ENCODE measurements at regions not wholly inside any gene's neighbourhood (a gene's known extent, or its start where the extent isn't known, plus 50 kb on each side); places are given as distances from the start of the nearest gene placed in this dataset.

DNA sequence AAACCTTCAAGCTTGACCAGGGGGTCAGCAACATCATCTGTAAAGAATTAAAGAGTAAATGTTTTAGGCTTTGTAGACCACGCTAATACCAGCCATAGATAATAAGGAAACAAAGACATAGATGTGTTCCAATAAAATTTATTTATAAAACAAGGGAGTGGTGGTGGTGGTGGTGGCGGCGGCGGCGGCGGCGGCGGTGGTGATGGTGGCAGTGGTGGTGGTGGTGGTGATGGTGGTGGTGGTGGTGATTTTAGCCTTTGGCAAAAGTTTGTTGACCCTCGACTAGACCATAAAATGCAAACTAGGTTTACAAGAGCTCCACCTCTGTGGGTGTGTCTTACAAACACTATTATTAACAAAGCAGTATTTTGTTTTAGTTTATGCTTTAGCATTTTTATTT lies 222.3 kb upstream of the SPOCK3 start:
- H3K4me3 ChIP-seq (ENCODE audit: low read length): no peak overlapping the region
- no peak for DNase-seq (ENCODE audit: low read depth, low spot score)

DNA sequence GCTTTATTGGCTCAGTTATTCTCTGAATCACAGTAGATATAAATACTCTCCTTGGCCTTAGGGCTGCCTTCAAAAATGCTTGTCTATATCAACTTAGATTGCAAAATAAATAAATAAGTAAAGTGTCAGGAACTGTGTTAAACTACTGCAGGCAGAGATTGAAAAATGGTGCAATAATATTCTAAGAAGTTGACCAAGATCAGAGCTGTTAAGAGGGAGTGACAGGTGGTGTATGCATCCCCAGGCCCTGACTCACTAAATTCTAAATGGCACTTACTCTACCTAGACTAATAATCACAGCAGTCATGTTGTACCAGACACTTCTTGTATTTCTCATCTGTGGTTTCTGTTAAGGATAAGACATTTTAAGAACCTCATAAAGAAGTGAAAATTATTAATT lies 235.1 kb upstream of the SPOCK3 start:
- H3K4me3 ChIP-seq (ENCODE audit: low read length): no peak overlapping the region

DNA sequence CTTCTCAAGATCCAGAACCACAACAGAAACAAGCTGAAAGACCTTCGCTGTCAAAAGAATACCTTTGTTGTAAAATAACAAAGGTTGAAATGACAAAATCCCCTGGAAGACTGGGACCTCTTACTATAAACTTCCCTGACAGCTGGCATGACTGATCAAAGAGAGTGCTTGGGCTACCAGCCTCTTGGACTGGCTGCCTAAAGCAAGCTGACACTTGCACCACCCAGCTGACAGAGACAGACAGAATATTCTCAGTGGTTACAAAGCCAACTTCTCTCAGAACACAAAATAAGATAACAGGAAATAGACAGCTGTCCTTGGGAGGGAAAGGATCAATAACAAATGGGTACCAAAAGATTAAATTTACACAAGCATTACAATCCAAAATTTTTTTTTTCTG lies 241.7 kb upstream of the SPOCK3 start:
- DNase-seq (ENCODE audit: low read depth, low spot score): no peak
- H3K4me3 ChIP-seq (ENCODE audit: low read length): no peak overlapping the region

More for the DNA sequence above, 235.1 kb upstream of the SPOCK3 start:
- no peak for DNase-seq (ENCODE audit: low read depth, low spot score)

DNA sequence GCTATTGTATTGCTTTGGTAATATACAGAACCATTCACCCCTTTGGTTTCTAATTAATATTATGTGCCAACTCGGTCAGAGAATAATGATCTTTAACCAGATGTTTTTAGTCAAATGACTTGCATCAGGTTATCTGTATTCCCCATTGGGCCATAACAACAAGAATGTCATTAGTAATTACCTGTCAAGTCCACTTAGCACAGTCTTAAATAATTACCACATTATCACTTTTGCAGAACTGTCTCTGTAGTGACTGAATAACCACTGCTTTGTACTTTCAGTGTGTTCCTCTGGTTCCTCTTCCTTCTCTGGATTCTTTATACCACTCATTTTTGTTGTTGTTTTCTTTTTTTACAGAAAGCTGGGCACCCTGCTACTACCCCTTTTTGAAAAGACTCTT lies 257.7 kb upstream of the SPOCK3 start:
- H3K4me3 ChIP-seq (ENCODE audit: low read length): no peak overlapping the region

DNA sequence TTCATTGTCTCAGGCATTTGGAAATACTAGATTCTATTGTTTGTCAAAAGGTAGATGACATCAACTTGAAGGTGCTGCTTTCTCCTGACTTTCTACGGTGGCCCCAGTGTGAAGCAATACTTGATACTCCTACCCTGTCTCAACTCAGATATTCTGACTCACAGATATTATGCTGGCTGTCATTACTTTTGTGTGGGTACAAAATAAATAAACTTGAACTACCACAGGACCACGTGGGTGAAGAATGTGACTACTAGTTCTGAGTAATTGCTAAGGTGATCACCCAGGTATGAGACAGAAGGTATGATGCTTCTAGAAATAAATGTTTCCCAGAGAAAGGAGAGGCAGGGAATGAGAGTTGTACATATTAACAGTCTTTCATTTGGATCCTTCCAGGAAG lies 275.3 kb upstream of the SPOCK3 start:
- DNase-seq (ENCODE audit: low read depth, low spot score): no peak

More for the DNA sequence above, 257.7 kb upstream of the SPOCK3 start:
- no peak for DNase-seq (ENCODE audit: low read depth, low spot score)

DNA sequence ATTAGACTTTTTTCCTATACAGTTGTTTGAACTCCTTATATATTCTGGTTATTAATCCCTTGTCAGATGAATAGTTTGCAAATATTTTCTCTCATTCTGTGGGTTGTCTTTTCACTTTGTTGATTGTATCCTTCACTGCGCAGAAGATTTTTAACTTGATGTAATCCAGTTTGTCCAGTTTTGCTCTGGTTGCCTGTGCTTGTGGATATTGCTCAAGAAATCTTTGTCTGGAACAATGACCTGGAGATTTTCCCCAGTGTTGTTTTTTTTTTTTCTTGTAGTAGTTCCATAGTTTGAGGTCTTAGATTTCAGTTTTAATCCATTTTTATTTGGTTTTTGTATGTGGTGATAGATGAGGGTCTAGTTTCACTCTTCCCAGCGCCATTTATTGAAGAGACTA lies 289.8 kb upstream of the SPOCK3 start:
- no peak for DNase-seq (ENCODE audit: low read depth, low spot score)
- H3K4me3 ChIP-seq (ENCODE audit: low read length): no peak overlapping the region

More for the DNA sequence above, 275.3 kb upstream of the SPOCK3 start:
- no peak overlapping the region for H3K4me3 ChIP-seq (ENCODE audit: low read length)

DNA sequence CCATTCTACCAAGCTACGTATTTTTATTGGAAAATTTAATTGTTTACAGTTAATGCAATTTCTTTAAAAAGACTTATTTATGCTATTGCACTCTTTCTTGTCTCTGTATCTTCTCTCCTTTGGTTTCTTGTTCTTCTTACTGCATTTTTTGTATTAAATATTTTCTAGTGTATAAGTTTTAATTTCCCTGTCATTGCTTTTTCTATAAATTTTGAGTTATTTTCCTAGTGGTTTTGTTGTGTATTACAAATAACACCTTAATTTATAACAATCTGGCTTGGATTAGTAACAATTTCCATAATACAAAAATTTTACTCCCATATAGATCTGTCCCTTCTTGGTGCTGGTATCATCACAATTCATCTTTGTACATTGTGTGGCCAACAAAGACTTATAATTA lies 303.5 kb upstream of the SPOCK3 start:
- no peak overlapping the region for H3K4me3 ChIP-seq (ENCODE audit: low read length)
- DNase-seq (ENCODE audit: low read depth, low spot score): no peak

DNA sequence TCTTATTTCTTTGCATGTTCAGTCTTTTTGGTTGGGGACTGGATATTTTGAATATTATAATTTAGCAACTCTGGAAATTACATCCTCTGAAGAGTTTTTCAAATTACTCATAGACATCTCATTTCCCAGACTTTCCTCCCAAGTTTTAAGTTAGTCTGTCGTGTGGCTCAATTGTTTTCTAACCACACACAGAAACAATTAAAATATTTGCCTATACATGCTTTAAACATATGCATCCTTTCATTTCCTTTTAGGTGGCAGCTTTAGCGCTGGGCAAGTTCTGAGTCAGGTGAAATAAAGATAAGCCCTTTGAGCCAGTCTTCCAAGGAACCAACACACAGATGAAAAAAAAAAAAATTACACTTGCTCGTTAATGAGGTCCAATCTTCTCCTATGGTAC lies 307.0 kb upstream of the SPOCK3 start:
- DNase-seq (ENCODE audit: low read depth, low spot score): no peak
- no peak overlapping the region for H3K4me3 ChIP-seq (ENCODE audit: low read length)

DNA sequence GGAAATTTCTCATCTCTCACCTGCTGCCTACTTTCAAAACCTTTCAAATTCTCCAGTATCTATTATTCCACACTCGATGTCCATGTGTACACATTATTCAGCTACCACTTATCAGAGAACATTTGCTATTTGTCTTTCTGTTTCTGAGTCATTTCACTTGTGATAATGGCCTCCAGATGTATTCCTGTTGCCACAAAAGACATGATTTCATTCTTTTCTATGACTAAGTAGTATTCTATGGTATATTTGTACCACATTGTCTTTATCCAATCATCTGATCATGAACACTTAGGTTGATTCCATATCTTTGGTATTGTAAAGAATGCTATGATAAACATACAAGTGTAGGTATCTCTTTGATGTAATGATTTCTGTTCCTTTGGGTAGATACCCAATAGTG lies 310.1 kb upstream of the SPOCK3 start:
- no peak overlapping the region for H3K4me3 ChIP-seq (ENCODE audit: low read length)
- DNase-seq (ENCODE audit: low read depth, low spot score): no peak

DNA sequence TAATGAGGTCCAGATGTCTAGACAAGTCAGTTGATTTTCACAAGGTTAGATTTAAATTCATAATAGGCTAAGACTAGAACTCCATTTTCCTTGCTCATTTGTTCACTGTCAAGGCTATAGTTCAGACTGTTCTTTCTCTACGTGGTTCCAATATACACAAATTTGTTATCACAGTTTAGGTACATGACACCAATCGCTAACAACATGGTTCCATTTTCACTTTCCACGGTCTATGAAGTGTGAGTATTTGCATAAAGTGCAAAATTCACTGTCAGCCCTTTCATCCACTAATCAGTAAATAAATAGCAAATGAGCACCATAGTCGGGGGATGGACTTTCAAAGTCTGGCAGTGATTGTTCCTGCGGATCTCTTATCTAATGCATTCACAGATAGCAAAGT lies 315.7 kb upstream of the SPOCK3 start:
- H3K4me3 ChIP-seq (ENCODE audit: low read length): no peak overlapping the region
- no peak for DNase-seq (ENCODE audit: low read depth, low spot score)

DNA sequence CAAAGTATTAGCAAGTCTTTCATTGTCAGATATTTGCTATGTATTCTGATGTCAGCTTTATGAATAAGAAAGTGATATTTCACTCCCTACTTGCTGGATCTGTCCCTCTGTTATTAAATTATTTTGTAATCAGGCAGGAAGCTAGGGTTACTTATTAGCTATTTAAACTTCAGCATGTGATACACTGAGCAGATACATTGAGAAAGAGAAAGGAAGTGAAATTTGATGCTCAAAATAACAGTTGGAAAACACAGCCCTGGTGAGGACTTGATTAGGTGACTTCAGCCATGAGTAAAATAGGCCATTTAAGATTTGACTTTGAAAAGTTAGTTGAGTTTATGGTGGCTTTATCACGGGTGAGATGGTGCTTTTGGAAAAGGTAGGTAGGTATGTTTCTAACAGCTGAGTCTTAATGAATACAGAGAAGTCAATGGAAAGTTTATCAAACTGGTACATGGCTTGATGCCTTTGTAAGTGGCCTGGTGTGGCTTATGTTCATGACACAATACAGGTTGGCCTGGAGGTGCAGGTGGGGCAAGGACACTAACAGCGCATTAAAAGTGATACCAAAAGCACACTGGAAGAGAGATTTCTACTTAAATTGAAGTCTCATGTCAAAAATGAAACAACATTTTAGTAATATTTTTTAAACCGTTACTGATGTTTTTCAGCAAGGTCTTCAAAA lies 321.2 kb upstream of the SPOCK3 start:
- no peak overlapping the region for H3K4me3 ChIP-seq (ENCODE audit: low read length)
- no peak for DNase-seq (ENCODE audit: low read depth, low spot score)

DNA sequence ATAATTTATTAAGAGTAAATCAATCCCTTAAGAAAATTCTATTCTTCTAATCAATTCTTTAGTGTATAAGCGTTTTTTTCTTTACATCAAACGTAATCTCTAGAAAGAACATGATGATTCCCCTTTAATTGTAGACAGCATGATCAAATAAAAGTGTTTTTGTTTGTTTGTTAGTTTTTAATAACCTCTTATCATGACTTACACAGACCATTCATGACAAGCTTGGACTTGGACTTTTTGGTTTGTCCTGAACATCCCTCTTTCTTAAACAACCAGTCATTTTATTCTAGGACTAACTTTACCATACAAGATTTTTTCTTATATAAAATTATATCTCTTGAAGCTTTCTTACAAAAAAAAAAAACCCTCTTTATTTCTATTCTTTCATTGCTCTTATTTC lies 344.6 kb upstream of the SPOCK3 start:
- no peak for DNase-seq (ENCODE audit: low read depth, low spot score)
- no peak overlapping the region for H3K4me3 ChIP-seq (ENCODE audit: low read length)

DNA sequence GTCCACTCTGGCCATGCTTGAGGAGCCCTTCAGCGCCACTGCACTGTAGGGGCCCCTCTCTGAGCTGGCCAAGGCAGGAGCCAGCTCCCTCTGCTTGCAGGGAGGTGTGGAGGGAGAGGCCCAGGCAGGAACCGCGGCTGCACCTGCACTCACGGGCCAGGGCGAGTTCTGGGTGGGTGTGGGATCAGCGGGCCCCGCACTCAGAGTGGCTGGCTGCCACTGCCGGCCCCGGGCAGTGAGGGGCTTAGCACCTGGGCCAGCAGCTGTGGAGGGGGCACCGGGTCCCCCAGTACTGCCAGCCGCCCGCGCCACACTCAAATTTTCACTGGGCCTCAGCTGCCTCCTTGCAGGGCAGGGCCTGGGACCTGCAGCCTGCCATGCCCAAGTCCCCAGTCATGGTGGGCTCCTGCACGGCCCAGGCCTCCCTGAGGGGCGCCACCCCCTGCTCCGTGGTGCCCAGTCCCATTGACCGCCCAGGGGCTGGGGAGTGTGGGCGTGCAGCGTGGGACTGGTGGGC lies 347.2 kb upstream of the SPOCK3 start:
- no peak for DNase-seq (ENCODE audit: low read depth, low spot score)
- H3K4me3 ChIP-seq (ENCODE audit: low read length): no peak overlapping the region

DNA sequence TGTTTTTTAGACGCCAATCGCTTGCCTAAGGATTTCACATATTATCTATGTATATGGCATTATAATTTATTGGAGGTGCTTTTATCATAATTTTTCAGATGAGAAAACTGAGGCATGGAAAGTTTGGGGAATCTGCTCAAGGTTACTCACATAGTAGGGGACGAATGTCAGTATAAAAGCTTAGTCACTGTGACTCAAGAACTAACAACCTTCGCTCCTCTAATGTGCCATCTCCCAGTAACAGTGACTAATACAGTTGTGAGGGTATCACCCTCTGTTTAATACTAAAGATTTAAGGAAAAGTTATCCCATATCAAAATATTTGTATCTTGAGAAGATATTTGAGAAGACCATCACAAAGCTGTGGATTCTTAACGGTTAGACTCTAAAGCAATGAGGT lies 353.1 kb upstream of the SPOCK3 start:
- H3K4me3 ChIP-seq (ENCODE audit: low read length): no peak overlapping the region
- DNase-seq (ENCODE audit: low read depth, low spot score): no peak

DNA sequence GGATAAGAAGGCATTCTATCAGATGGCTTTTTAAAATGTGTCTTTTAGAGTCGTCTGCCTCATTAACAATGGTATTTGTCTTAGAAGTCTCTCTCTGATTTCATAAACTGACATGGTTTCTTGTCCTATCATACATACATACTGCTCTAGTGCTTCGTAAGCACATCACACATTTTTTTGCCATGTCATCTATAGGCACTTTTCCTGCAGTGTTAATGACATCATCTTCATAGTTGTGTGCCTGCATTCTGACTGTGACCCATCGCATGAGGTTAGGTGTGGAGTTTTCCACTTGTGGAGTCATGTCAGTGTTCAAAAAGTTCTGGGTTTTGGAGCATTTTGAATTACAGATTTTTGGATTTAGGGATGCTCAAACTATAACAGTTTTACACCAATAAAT lies 361.6 kb upstream of the SPOCK3 start:
- H3K4me3 ChIP-seq (ENCODE audit: low read length): no peak overlapping the region
- no peak for DNase-seq (ENCODE audit: low read depth, low spot score)

DNA sequence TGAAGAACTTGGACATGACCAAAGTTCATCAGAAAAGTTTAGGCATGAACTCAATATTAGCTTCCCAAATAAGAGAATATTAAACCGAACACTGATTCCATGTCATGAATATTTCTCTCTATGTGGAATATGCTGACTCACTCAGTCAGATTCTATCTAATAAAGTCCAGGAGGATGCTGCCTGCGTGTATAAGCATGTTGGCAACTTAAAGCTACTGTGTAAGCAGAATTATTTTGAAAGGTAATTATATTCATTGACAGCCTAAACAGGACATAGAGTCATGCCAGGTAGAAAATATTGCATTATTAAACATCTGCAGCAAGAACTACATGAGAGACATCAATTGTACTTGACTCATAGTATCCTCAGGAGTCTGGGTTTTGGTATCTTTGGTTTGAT lies 367.9 kb upstream of the SPOCK3 start:
- no peak for DNase-seq (ENCODE audit: low read depth, low spot score)
- no peak overlapping the region for H3K4me3 ChIP-seq (ENCODE audit: low read length)

DNA sequence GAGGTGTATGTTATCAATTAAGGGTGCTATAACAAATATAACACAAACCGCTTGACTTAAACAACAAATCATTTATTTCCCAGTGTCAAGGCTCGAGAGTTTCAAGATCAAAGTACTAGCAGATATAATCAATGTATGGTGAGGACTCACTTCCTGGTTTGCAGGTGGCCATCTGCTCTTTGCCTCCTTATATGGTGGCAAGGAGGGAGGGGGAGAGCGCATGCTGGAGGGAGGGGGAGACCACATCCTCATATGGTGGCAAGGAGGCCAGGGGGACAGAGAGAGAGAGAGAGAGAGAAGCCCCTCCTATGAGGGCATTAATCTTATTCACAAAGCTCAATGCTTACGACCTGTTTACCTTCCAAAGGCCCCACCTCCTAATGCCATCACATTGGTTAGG lies 372.3 kb upstream of the SPOCK3 start:
- no peak overlapping the region for H3K4me3 ChIP-seq (ENCODE audit: low read length)
- DNase-seq (ENCODE audit: low read depth, low spot score): peak; percentile 55

DNA sequence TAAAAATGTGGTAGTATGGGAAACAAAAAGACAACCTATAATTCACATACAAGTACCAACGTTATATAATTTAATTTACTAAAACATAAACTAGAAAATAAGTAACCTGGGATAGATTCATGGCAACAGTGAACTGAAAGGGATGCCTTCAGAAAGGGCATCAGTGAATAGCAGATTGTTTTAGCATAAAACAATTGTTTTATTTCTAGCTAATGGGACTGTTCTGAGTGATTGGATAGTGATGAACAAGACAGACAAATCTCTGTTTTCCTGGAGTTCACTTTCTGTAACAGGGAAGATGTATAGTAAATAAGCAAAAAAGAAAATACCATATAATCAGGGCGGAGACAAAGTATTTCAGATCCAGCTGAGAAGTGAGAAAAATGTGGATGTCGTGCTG lies 379.1 kb upstream of the SPOCK3 start:
- DNase-seq (ENCODE audit: low read depth, low spot score): no peak
- no peak overlapping the region for H3K4me3 ChIP-seq (ENCODE audit: low read length)

DNA sequence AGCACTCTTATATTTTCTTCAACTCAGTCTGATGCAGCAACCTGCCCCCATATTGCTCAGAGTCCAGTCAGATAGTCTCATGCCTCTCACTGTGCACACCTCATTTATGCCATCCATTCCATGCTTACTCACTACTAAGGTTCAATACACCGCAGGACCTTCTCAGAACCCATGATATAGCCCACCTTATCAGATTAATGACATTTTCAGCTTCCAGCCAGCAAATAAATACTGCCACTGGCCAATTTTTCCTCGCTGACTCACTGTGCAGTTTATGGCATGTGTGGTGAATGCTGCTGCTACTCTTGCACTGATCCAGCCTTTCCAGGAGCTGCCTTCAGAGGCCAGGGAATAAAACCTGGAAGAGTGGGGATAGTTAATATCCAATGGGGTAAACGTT lies 380.6 kb upstream of the SPOCK3 start:
- DNase-seq (ENCODE audit: low read depth, low spot score): no peak
- H3K4me3 ChIP-seq (ENCODE audit: low read length): no peak overlapping the region

DNA sequence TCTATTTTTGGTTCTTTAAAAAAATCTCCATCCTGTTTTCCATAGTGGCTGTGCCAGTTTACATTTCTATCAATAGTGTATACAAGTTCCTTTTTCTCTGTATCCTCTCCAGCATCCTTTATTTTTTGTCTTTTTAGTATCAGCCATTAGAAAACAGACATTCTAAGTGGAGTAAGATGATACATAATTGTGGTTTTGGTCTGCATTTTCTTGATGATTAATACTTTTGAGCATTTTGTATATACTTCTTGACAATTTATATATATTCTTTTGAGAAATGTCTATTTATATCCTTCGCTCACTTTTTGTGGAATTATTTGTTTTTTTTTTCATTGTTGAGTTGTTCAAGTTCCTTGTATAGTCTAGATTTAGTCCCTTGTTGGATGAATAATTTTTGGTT lies 382.2 kb upstream of the SPOCK3 start:
- DNase-seq (ENCODE audit: low read depth, low spot score): no peak
- no peak overlapping the region for H3K4me3 ChIP-seq (ENCODE audit: low read length)

DNA sequence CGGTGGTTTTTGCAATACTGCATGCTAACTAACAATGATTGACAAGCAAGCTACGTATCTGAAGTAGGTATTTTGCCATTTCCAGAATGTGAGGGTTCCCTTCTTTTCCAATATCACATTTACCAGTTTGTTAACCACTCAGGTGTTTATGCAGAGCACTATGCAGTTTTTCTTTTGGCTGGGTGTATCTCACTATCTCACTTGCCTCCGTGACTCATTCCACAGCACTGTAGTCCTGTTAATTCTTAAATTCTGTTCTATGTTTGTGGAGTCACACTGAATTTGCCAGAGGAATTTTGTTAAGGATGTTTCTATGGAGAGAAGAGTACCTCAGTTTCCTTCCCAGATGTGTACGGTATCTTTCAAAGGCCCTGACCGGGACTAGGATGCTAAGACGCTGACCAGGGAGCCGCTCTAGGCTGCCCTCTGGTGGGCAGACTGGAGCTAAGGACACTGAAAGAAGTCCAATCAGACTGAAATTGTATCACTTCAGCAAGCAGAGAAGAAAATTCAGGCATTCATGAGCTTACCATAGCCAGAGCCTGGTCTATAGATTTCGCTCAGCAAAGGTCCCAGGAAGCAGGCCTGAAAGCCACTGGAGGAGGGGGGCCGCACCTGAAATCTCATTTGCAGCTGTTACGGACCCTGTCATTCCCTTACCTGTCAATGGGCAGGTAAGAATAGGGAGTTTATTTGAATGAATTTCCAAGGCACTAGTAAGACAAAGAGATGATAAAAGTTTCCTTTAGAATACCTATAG lies 388.4 kb upstream of the SPOCK3 start:
- DNase-seq (ENCODE audit: low read depth, low spot score): peak; percentile 11
- H3K4me3 ChIP-seq (ENCODE audit: low read length): no peak overlapping the region
